ENCODE measurements at regions not wholly inside any gene's neighbourhood (a gene's known extent, or its start where the extent isn't known, plus 50 kb on each side); places are given as distances from the start of the nearest gene placed in this dataset.

DNA sequence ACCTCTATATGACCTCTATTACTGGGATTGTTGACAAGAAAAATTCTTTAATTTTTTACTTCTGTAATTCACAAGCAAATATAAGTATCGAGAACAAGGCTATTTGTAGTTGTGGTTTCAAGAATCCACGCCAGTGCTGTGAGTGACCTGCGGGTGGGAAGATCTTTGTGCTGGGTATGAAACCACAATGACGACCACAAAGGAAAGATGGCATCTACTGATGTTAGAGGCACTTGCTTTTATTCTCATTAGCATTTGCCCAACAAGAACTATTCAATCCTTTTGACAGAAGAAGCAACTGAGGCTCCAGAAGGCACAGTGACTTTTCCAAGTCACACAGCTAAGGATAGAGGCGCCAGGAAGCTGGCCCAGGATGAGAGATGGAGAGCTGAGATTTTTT, 1054.9 kb downstream of the TBC1D22A start:
- TF ChIP-seq, protein P1, sequence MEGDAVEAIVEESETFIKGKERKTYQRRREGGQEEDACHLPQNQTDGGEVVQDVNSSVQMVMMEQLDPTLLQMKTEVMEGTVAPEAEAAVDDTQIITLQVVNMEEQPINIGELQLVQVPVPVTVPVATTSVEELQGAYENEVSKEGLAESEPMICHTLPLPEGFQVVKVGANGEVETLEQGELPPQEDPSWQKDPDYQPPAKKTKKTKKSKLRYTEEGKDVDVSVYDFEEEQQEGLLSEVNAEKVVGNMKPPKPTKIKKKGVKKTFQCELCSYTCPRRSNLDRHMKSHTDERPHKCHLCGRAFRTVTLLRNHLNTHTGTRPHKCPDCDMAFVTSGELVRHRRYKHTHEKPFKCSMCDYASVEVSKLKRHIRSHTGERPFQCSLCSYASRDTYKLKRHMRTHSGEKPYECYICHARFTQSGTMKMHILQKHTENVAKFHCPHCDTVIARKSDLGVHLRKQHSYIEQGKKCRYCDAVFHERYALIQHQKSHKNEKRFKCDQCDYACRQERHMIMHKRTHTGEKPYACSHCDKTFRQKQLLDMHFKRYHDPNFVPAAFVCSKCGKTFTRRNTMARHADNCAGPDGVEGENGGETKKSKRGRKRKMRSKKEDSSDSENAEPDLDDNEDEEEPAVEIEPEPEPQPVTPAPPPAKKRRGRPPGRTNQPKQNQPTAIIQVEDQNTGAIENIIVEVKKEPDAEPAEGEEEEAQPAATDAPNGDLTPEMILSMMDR (IDR thresholded peaks at IDR 0.05): no peak
- no peak for TF ChIP-seq EP300 (IDR thresholded peaks at IDR 0.05)
